ENCODE measurements at regions not wholly inside any gene's neighbourhood (a gene's known extent, or its start where the extent isn't known, plus 50 kb on each side); places are given as distances from the start of the nearest gene placed in this dataset.

DNA sequence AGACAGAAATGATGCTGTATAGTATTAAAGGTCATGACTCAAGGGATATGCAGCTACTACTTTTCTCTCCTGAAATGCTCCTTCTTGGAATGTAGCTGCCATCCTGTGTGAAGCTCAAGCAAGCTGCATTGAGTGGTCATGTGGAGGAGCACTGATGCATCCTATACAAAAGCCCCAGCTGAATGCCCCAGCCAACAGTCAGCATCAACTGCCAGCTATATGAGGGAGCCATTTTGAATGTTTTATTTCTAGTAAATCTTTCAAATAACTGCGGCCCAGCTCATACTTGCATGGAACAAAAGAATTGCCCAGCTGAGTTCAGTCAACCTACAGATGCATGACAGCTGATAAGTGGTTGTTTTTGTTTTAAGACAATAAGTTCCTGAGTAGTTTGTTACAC lies 165.0 kb upstream of the GEMIN8 start:
- DNase-seq (ENCODE audit: low read depth in 2 of 3, low spot score in 2 of 3), result no peak

GRCh38 chrX:14193547-14193946 lies 163.9 kb upstream of the GEMIN8 start:
- no peak for DNase-seq (ENCODE audit: low read depth in 2 of 3, low spot score in 2 of 3)

GRCh38 chrX:14173873-14174272 lies 144.2 kb upstream of the GEMIN8 start:
- no peak for DNase-seq (ENCODE audit: low read depth in 2 of 3, low spot score in 2 of 3)

- no peak for DNase-seq (ENCODE audit: low read depth in 2 of 3, low spot score in 2 of 3)
These were observed 135.1 kb upstream of the GEMIN8 start for GRCh38 chrX:14164828-14165227.

- no peak for DNase-seq (ENCODE audit: low read depth in 2 of 3, low spot score in 2 of 3)
These were observed 95.8 kb upstream of the GEMIN8 start for GRCh38 chrX:14125462-14125861.

GRCh38 chrX:14124562-14124961 lies 94.9 kb upstream of the GEMIN8 start:
- no peak for DNase-seq (ENCODE audit: low read depth in 2 of 3, low spot score in 2 of 3)

GRCh38 chrX:14095702-14096101 lies 66.0 kb upstream of the GEMIN8 start:
- DNase-seq (ENCODE audit: low read depth in 2 of 3, low spot score in 2 of 3), result peak in 1 of 3 experiments; percentile 3

DNA sequence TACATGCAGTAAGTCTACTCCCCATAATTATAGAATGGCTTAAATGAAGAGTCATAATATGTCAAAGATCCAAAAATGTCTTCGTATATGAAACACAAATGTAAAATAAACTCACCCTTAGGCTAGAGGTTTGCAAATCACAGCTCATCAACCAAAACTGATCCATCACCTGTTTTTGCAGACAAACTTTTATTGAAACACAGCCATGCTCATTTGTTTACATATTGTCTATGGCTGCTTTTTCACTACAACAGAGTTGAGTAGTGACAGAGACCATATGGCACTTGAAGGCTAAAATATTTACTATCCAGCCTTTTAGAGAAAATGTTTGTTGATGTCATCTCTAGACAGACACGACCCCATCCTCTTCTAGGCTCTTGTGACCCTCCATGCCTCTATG lies 64.5 kb upstream of the GEMIN8 start:
- DNase-seq (ENCODE audit: low read depth in 2 of 3, low spot score in 2 of 3), result no peak

DNA sequence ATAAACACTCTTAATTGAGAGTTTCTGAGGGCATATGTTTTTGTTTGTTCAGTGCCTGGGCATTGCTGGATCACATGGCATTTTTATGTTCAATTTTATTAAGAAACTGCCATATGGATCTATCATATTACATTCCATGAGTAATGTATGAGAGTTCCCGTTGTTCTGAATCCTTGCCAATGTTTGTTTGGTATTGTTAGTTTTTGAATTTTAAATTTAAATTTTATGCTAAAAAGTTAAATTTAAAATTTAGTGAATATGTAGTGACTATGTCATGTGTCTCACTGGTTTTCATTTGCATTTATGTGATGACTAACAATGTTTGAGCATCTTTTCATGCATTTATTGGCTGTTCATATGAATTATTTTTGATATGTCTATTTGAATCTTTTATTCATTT lies 54.8 kb upstream of the GEMIN8 start:
- DNase-seq (ENCODE audit: low read depth in 2 of 3, low spot score in 2 of 3), result no peak

DNA sequence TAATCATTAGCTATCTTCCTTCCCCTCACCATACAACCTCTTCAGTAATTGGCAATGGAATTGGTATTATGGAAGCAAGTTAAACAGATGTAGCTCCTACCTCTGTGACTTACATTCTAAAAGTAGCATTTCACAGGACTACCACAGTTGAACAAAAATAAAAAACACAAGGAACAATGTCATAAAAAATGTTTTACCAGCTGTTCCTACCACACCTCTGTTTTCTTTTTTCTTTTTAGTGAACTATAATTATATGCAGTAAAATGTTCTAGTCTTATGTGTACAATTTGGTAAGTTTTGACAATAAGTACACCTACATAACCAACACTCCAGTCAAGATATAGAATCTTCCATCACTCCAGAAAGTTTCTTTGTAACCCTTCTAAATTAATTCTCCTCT lies 54.1 kb upstream of the GEMIN8 start:
- DNase-seq (ENCODE audit: low read depth in 2 of 3, low spot score in 2 of 3), result no peak

GRCh38 chrX:14079891-14080430 lies 50.3 kb upstream of the GEMIN8 start:
- no peak for DNase-seq (ENCODE audit: low read depth in 2 of 3, low spot score in 2 of 3)
